Pons (tissue), 1 donor: ENCODE measurements at regions not wholly inside any gene's neighbourhood (a gene's known extent, or its start where the extent isn't known, plus 50 kb on each side); places are given as distances from the start of the nearest gene placed in this dataset.
A peak's percentile ranks its signal among the peaks of the same experiment; 100 is the strongest.

Source experiments
- DNase-seq: peaks from one replicate; pipeline ENCODE4 v3.0.0-alpha.2; 2016; ENCODE audit warnings: low spot score

GRCh38 chr18:11316546-11316945 is 167.2 kb upstream of the PIEZO2 start:
- DNase-seq: no peak

DNA sequence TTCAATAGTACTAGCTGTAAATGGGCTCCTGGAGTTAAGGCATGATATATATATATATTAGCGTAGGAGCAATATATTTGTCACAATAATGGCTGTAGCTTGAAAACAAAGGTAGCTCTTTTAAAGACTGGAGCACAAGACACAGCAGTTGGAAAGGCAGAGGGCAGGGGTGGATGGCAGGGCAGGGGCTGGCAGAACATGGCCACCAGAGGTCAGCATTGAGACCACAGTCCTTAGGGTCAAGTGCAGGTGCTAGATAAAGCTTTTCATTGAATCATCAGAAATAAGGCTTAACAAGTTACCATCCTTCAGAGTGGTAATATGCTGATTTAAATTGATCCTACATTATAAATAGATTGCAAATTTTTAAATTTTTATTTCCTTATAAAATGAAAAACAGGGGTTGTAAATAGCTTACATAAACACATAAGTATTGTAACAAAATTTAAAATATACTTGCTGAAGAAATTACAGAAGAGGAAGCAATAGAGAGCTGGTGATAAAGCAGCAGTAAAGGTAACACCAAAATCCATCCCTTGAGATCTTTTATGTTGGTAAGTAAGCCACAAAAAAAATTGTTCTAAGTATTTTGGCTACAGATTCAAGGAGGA is 161.2 kb upstream of the PIEZO2 start:
- peak; percentile 28 for DNase-seq

- DNase-seq: no peak
Observed at GRCh38 chr18:11309172-11309571, 159.8 kb upstream of the PIEZO2 start.

DNA sequence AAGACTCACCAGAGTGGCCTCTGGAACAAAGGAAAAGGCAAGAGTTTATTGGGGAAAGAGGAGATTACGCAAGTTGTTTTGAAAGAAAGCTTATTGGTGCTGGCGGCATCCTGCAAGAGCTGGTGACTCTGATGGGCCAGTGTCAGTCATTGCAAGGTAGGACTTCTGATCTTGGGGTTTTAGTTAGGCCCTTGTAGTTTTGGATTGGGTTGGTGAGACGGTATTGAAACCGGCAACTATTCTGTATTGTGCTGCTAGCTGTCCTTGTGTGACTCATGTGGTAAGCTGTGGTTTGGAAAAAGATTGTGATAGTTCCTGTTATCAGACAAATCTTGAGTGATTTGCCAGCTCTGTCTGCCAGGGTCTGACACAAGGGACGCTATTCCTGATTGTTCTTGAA is 159.1 kb upstream of the PIEZO2 start:
- peak; percentile 2 for DNase-seq

GRCh38 chr18:11307716-11308115 is 158.3 kb upstream of the PIEZO2 start:
- no peak for DNase-seq

DNA sequence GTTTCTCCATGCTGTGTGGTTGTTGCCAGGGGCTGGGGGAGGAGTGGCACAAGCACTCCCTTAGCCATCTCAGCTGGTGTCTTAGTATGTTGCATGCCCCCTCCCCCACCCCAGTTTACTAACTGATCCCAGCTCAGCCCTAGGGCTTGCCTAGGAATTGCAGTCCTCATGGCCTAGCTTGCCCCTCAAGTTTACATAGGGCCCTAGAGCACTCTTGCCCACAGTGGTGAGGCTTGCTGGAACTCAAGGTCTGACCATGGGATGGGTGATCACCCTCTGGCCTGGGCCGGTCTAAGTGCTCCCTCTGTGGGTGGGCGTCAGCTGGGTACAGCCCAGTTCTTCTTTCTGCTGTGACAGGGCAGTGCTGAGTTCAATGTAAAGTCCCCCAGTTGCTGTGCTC is 156.1 kb upstream of the PIEZO2 start:
- no peak for DNase-seq

GRCh38 chr18:11304928-11305327 is 155.6 kb upstream of the PIEZO2 start:
- no peak for DNase-seq

DNA sequence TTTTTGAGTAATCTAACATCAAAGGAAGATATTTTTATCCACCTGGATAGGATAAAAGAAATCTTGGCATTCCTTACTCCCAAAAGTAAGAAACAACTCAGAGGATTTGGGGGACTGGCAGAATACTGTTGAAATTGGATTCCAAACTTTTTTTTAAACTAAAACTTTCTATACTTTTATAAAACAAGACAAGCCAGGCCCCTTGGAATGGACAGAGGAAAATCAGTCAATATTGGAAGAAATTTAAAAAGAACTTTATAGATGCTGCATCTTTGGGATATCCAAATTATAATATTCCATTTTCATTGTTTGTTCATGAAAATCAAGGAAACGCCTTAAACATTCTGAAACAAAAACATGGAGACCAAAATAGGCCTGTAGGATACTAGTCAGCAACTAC is 147.6 kb upstream of the PIEZO2 start:
- no peak for DNase-seq

DNA sequence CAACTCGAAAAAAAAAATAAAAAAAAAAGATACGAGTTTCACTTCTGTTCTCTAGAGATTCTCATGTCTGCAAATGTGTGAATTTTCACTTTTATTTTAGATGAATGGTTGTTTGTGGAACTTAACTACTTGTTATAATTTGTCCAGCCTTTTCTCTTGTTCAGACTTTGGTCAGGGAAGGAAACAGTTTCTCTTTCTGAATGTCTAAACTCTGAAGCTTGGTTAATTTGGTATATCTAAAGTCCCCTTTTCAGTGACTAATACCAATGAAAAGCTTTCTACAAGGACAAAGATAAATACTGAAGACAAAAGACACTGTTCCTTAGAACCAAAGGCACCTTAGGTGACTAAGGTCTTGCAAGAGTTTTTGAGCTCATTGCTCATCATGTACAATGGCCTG is 144.4 kb upstream of the PIEZO2 start:
- DNase-seq: no peak

- no peak for DNase-seq
Observed at GRCh38 chr18:11290786-11291185, 141.4 kb upstream of the PIEZO2 start.

- no peak for DNase-seq
Observed at GRCh38 chr18:11289248-11289647, 139.9 kb upstream of the PIEZO2 start.

- DNase-seq: no peak
Observed at GRCh38 chr18:11288401-11288800, 139.0 kb upstream of the PIEZO2 start.

- no peak for DNase-seq
Observed at GRCh38 chr18:11286431-11286830, 137.1 kb upstream of the PIEZO2 start.

DNA sequence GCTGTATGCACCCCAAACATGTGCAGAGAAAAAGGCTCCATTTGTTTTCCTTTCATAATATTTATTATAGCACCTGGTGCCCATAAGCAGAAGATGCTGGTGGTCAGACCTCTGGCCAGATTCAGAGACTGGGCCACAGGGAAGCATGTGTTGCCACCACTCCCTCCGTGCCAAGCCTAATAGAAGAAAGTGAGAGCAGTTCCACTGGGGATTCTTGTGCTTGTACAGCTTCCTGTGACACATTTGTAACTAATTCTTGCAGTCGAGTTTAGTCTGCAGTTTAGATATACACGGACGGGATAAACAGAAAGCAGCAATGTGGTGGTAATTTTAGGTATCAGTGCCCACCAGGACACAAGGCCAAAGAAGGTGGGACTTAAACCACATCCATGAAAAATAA is 135.4 kb upstream of the PIEZO2 start:
- no peak for DNase-seq

- DNase-seq: no peak
Observed at GRCh38 chr18:11284349-11284748, 135.0 kb upstream of the PIEZO2 start.

GRCh38 chr18:11283479-11284161 is 134.3 kb upstream of the PIEZO2 start:
- DNase-seq: no peak

GRCh38 chr18:11279461-11279860 is 130.1 kb upstream of the PIEZO2 start:
- no peak for DNase-seq

GRCh38 chr18:11276678-11277077 is 127.3 kb upstream of the PIEZO2 start:
- no peak for DNase-seq

DNA sequence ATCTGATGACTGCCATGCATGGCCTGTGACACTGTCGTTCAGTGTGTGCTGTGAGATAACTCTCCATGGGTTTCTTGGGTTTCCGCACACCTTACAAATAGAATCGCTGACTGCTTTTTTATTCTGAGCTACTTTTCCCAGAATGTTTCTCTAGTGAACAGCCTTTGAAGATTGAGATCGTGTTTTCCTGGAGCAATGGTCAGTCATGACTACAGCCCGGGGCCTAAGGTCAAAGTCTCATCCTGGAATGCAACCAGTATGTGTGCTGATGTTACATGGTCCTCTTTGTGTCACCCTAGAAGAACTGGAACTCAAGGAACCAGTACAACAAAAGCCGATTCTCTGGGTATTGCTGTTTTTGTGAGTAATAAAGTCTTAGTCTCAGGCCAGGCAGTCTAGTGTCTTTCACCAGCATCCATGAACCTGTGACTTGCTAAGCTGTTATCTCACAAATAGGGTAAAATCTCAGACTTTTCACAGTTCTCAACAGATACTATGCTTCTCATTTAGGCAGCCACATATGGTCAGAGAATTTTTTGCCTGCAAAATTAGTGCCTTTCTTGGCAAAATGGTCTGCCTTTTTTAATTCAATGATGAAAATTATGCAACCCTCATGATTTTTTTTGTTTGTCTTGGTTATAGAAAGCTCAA is 124.9 kb upstream of the PIEZO2 start:
- DNase-seq: no peak

DNA sequence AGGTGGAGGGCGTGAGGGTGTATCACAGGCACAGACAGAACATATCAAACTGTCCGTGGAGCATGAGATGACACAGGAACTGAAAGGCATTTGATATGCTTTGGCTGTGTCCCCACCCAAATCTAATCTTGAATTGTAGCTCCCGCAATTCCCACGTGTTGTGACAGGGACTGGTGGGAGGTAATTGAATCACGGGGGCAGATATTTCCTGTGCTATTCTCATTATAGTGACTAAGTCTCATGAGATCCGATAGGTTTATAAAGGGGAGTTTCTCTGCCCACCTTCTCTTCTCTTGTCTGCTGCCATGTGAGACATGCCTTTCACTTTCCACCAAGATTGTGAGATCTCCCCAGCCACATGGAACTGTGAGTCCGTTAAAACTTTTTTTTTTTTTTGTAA is 123.1 kb upstream of the PIEZO2 start:
- DNase-seq: no peak

DNA sequence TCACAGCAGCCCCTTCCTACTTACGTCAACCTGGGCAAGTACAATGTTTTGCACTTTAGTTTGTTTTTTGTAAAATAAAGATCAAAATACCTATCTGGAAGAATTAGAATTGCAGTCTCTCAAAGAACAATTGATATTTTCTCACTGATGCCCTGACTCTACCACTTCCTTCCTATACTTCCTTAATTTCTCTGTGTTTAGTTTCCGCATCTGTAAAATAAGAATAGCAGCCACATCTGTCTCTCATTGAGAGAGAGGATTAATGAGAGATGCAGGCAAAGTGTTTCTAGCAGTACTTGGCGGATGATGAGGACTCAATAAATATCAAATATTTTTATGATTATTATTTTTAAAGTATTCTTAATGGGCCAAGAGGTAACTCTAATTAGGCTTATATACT is 122.6 kb upstream of the PIEZO2 start:
- no peak for DNase-seq

DNA sequence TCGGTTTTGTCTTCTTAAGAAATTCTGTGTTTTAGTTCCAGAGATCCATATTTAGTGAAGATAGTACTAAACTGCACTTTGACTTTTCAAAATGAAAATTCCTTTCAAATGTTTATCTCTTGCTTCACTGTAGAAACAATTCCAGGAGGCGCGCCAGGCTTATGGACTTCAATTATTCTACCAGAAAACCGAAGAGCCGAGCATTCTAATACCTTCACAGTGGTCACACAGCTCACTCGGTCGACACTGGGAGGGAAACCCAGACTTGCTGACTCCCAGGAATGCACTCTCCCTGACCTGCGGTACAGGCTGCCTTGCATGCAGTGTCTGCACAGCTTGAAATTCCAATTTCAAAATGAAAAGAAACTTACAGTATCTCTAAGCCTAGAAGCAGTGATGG is 119.9 kb upstream of the PIEZO2 start:
- no peak for DNase-seq

GRCh38 chr18:11268741-11269233 is 119.4 kb upstream of the PIEZO2 start:
- DNase-seq: no peak
